HG03521 (cell line): ENCODE measurements at regions not wholly inside any gene's neighbourhood (a gene's known extent, or its start where the extent isn't known, plus 50 kb on each side); places are given as distances from the start of the nearest gene placed in this dataset.

Source experiments
- ATAC-seq: cut with Tn5 transposase; IDR thresholded peaks from one replicate; pipeline ENCODE4 v1.9.1; 2021; ENCODE audit warnings: mild to moderate bottlenecking, moderate library complexity; ENCODE audit not compliant: unreplicated experiment

DNA sequence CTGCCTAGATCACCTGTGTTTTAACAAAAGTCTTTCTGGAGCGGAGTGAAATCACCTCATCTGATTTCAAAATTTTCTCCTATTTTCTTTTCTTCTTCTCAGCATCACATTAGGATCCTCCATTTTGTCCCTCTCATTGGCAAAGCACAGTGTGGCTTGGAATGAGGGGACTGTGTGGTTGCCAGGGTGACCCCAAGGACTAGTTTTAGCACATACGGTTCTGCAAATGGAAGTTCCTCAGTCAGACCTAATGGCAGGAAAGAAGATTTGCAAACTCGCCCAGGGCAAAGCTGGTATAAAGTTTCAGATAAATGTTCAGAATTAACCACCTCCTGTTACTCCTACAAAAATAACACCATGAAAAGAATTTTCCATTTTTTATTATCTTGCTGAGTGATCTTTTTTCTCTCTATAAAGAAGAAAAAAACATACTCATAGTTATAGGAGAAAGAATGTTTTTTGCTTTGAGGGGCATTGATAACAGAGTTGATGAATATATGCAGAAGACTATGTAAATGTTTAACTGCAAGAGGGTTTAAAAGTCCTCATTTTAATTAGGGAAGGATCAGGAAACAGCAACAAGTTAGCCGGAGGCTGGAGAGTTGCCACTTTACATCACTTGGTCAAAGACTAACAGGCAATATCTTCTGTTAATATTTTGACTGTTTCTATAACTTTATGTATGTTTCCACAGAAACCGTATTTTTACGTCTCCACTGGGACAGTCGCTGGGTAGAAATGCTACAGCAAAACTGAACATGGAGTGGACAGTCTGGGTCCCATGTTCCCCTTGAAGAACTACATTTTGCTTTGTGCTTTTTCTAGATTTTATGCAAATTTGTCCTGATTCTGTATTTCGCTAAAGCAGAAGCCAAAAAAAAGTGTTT, 257.8 kb downstream of the NR2F1-AS1 start:
- ATAC-seq: no peak

DNA sequence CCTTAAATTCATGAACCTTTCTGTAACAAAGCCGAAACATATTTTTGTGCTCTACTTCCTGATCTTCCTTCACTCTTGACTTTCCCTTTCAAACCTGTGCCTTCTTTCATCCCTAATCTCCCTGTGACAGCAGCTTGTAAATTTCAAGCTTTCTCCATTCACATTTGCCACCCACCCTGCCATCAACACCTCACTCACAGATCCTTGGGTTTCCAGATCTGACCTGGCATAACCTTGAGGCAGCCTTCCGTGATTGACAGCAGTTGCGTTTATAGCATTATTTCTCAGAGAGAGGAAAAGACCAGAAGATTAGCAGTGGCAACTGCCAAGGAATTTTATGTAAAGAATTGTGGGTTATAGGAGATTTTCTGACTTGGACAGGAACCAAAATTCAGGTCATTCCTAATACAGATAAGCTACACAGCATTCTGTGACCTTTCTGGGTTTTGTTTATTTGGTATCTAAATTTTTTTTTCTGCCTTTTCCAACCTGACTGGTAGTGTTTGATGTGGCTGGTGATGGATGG, 260.0 kb downstream of the NR2F1-AS1 start:
- no peak for ATAC-seq

DNA sequence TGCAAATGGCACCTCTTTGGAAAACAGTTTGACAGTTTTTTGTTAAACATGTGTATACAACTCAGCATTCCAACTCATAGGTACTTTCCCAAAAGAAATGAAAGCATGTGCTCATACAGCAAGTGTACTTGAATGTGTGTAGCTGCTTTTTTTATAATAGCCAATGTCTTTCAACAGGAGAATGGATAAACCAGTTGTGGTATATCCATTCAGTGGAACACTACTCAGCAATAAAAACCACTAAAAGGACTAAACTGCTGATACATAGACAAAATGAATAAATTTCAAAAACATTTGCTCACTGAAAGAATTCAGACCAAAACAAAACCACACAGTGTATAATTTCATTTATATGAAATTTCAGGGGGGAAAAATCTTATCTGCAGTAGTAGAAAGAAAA, 267.3 kb downstream of the NR2F1-AS1 start:
- no peak for ATAC-seq

DNA sequence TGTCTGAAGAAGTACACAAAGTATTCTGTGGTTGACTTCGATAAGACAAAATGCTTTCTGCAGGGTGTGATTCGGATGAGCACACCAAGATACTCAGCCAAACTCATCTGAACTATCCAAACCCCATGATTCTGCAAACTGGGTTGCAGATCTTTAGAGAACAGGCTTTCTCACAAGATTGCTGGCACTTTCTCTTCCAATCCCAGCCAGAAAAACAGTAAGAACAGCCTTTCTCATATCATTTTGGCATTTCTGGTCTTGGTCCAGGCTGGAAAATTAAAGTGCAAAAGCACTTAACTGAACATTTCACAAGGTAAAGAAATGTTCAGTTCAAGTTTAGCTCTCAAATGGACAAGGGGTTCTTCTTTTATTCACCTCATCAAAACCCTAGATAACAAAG, 269.1 kb downstream of the NR2F1-AS1 start:
- ATAC-seq: no peak

DNA sequence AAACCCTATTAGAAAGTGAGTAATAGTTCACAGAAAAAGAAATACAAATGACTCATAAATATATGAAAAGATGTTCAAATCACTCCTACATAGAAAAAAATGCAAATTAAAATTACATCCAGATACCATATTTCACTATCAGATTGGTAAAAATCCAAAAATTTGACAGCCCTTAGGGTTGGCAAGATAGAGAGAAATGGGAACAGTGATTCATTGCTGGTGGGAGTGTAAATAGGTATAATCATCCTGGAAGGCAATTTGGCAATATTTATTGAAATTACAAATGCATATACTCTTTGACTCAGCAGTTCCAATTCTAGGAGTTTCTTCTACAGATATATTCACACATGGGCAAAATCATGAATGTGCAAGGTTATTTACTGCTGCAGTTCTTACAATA, 273.5 kb downstream of the NR2F1-AS1 start:
- no peak for ATAC-seq

DNA sequence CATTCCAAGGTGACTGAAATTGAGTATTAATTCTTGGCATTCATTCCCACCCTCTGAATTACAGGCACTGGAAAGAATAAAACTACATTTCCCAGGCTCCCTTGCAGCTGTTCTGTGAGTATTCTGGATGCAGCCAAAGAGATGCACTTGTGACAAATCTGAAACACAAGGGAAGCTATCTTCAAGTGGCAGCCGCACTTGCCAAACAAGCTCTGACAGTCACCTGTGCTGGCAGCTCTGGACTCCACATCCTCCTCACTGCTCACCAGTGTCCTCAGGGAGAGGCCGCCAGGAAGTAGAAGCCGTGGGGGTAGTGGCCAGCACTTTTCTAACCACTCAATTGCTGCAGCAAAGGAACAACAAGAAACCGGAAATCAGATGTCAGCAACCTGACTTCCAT, 275.0 kb downstream of the NR2F1-AS1 start:
- ATAC-seq: no peak

DNA sequence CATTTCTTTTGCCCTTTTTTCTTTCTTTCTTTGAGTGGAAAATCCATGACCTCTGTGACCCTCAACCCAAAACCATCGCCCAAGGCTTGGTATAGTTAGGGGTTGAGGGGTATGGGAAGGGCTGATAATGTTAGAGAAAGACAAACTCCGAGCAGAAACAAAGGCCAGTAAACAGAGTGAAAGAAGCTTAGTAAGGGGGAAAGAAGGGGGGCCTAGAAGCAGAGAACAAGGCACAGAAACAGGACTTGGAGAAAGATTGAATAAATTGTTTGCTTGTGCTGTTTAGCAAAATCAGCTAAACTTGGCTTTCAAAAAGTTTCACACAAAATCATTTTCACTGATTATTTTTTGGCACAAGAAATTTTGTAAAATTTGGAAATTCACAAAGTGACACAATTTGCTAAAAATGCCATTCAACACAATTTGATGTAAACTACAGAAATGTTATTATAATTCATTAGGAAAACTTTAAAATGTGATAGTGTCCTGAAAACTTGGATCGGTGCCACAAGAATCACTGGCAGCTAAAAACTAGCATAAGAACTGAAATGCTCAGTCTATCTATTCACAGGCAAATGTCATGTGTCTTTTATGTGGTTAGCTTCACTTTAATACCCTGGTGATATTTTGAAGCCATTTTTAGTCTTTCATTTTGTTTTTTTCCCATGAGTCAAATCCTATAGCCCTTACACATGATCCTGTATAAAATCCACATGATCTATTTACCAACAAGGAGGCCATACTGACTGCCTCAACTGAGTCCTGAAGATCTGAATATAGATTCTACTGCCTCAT, 276.4 kb downstream of the NR2F1-AS1 start:
- ATAC-seq: no peak

DNA sequence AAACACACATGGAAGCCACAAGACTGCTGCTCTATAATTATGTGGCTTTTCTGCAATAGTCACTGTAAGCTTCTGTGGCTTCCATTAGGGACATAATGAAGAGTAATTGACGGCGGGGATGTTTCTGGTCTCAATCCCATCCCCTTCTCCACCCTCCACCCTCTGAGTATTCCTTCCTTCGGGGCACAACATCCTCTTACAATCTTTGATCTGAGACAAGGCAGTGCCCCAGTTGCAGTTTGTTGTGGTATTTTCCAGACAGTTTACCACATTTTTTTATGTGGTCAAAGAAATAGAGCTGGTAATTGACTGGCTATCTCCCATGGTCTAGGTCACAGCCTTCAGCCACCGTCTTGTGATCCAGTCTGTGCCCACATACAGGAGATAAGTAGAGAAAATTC, 277.7 kb downstream of the NR2F1-AS1 start:
- ATAC-seq: no peak

DNA sequence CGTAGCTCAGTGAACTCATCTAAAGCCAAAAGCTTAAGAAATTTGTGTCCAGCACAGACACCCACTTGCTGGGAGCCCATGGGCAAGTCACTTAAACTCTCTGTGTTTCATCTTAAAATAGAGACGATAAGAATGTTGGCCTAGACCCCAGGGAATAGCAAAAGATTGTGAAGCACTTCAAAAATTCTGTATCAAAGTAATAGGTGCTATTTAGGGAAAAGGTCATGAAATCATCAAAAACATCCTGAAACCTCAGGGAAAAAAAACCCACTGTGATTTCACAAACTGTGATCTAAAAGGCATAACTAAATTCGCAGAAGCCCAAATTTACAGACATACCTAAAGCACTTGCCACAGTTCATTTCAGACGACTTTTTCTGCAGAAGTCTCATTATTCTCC, 278.3 kb downstream of the NR2F1-AS1 start:
- ATAC-seq: no peak

DNA sequence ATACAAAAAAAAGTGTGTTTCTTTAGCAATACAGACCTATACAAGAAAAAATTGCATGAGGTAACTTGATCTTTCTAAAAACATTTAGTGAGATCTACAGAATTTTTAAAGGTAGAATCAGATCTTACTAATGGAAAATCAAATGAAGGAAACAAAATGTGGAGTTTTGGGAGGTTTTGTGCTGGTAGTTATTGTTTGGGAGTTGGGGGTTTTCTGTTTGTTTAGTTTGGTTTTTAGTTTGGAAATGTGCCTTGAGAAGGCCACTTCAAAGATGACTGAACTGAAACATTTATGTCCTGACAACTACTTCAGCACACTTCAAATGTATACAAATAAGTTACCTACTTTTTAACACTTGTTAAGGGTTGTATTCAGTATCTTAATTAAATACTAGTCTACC, 280.1 kb downstream of the NR2F1-AS1 start:
- no peak for ATAC-seq

DNA sequence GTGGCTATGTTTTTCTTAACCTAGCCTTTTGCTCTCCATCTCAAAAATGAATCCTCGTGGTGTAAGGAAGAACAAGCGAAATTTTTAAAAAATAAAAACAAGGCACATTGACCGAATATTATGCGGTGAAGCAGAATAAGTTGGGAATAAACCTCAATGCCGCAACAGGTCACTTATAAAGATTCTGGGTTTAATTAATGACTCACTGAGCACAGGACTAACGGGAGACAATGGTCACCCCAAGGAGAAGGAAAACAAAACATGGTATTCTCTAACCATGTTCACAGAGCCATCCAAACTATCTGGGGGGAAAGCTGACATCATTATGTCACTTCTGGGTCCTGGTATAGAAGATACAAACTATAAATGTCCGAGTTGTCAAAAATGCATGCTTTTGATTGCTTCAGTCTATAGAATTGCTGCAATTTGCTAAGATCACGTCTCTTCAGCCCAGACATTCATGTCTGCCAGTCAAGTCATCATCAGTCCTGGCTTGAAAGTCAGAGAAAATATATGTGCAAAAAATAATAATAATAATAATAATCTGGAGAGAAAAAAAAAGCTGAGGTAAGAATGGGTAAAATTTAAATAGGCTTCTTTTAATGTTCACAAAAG, 280.6 kb downstream of the NR2F1-AS1 start:
- no peak for ATAC-seq

DNA sequence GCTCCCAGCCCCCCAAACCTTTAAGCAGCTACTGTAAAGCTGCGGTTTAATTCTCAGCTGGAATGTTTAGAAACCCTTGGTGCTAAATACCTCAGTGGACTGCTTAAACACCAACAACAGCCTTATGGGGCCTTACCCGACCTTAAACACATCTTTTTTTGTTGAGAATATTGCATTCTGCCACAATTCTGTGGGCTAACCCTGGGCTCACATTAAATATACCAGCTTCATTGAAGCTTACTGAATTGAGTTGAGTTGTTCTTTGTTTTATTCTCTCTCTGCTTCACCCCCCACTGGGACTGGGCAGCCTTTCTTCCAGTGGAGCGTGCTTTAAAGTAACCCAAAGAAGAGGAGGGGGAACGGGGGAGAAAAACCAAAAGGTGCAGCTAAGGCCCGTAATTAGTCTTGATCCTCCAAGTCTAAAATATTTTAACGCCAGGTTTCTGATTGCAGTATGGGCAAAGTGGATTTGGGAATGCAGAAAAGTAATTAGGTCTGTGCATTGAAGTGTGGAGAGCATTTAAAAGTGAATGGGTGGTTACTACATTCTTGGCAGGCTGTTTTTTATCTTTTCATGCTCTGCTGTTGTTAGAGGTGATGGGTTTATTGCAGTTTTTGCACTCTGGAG, 281.2 kb downstream of the NR2F1-AS1 start:
- no peak for ATAC-seq

DNA sequence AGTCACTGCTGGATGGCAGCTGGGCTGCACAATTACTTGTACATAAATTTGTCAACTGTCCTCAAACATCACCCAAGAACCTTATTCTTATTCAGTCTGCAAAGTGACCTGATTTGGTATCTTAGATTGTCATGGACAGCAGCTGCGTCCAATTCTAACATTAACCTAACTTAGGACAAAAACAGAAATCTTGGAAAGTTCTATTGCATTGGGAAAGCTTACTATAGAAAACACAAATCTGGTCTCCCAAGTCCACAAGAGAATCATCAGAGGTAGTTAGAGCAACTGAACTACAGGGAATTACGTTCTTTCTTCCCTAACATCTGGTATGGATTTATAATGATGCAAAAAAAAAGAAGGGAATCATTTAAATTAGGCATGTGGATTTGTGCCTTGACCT, 283.9 kb downstream of the NR2F1-AS1 start:
- no peak for ATAC-seq

DNA sequence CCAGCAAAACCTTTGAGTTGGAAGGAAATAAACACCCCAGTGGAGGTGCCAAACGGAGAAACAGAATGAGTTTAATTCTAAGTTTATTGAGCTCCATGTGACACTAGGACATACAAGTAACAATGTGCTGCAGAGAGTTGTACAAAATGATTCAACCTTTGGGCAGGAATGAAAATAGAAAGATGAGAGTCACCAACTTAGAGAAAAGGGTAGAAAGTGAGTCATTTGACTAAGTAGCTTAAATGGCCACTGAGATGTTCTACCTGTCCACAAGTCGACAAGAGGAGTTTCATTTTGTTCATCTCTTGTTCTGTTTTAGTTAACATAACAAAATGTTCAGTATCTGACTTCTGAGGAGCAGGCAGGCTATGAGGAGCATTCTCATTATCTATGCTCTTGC, 284.7 kb downstream of the NR2F1-AS1 start:
- ATAC-seq: no peak

DNA sequence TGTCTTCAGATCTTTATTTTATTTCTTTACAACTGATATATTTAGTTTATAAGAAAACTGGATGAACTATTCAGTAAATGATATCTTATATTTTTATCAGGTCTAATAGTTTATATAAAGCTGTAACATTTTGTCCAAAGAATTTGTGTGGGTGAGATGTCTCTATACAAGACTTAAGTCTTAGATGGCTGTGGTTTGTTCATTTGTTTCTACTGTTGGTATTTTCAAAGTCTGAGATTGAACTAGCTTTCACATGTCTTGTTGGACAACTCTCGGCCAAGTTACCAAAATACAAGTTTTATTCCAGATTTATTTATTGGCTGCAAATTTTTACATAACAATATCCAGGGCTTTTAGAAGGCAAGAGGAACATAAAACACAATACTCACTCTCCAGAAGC, 286.0 kb downstream of the NR2F1-AS1 start:
- ATAC-seq: no peak

DNA sequence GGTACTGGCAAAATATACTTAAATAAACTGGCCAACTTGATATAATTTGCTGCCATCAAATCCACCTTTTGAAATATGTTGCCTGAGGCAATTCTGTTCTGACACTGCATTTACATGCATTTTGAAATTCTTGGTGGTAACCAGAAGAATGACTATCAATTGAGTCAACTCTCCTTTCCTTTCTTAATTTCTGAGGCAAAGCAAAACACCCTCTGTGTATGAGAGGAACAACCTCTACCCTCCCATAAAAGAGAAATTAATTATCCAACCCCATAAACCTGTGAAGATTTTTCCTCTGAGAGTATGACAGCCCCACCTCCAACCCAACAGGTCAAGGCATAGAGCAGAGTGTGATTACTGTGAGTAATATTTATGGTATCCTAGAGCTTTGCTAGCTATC, 286.8 kb downstream of the NR2F1-AS1 start:
- no peak for ATAC-seq

DNA sequence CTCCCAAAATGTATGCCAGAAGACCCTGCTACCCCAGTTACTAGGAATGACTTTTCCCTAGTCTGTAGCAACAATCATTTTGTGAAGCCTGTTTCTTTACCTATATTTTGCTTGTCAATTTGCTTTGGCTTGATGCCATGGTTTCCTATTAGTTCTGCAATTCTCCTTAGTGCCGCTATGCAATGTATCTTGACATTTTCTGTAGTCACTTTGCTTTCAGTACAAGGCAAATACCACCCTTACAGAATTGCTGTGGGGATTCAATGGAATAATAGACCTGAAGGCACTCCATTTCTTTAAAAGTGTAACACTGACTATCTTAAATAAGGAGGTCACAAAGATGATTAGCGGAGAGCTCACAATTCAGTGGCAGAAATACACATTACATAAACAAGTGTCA, 291.1 kb downstream of the NR2F1-AS1 start:
- ATAC-seq: no peak

DNA sequence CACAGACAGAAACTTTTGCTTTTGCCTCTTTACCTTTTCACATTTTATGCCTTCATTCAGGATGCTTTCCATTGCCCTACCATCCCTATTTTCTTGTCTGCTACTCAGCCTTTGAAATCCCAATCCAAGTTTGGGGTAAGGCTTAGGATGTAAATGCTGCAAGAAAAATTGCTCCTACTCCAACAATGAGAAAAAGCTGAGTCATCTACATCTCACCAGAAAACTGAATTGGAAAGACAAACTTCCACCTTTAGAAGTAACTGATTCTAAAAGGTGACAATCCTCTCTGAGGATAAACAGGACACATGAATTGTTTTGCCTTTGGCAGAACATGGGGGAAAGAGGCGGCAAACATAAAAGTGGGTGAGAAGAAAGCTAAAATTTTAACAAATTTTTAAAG, 295.6 kb downstream of the NR2F1-AS1 start:
- ATAC-seq: no peak

DNA sequence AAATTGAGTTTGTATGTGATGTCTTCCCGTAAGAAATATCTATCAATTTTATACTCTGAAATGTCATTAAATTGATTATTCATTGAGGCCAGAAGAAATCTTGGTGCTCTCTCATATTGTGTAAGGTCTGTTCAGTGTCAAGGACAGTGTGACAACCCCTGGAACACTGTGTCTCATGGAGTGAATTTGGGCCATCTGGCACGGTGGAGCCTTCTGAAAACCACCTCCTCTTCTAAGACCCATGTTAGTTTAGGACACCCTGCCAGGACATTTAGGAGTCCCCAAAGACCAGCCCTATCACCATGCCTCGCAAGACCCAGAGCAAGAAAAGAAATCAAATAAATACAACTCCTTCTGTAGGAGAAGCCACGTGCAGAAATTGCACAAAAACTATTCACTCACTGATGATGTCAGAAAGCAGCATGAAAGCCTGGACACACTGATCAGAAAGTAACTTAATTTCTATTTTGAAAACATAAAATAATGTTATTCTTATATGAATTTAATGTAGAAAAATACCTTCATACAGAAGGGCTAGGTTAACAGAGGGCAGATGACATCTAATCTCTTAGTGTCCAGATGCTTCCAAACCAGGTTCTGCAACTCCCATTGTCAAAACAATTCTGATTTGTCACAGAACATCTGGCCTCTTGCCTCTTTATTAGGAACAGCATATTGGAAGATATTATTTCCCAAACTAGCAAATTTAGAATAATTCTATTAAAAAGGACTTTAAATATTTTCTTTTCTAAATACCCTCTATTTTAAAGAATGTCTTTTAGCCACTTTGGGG, 298.8 kb downstream of the NR2F1-AS1 start:
- no peak for ATAC-seq

DNA sequence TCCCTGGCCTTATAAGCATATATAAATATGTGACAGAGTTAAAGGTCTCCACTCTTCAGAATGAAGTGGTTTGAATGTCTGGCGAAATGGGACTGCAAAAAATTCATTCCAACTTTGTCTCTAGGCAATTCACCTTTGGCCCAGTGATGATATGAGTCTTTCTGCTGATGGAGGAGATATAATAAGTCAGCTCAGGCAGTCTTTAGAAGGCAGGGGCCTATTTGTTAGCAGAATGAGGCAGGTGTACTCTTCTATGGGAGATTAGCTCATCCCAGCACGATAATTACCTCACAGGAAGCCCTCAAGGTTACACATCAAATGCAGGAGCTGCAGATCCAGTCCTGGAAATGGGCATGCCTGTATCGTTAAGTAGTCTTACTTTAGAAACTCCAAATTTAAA, 300.5 kb downstream of the NR2F1-AS1 start:
- no peak for ATAC-seq
